Left ventricle myocardium inferior (tissue), 1 donor: ENCODE measurements at regions not wholly inside any gene's neighbourhood (a gene's known extent, or its start where the extent isn't known, plus 50 kb on each side); places are given as distances from the start of the nearest gene placed in this dataset.

Experiments
- DNase-seq: peaks from one replicate; pipeline ENCODE4 v3.0.0-alpha.2; 2020
- H3K27ac ChIP-seq: fragments of 200-600 bp; replicated peaks from 2 replicates; pipeline ENCODE4 v1.8.0; 2021
- H3K27me3 ChIP-seq: fragments of 200-600 bp; 2 replicates; pipeline ENCODE4 v1.8.0; 2021; ENCODE audit warnings: low read depth
- H3K36me3 ChIP-seq: fragments of 200-600 bp; 2 replicates; pipeline ENCODE4 v1.8.0; 2021
- H3K4me1 ChIP-seq: fragments of 200-600 bp; 2 replicates; pipeline ENCODE4 v1.8.0; 2021
- H3K4me3 ChIP-seq: fragments of 200-600 bp; 2 replicates; pipeline ENCODE4 v1.8.0; 2021; ENCODE audit warnings: mild to moderate bottlenecking, moderate library complexity
- H3K9me3 ChIP-seq: fragments of 200-600 bp; replicated peaks from 2 replicates; pipeline ENCODE4 v1.8.0; 2021
- CTCF ChIP-seq: fragments of 200-600 bp; IDR thresholded peaks from 2 replicates; pipeline ENCODE4 v1.8.0; 2021; ENCODE audit warnings: antibody characterized with exemption, mild to moderate bottlenecking, borderline replicate concordance
- intact Hi-C: fragments of 100-400 bp; cut with micrococcal nuclease; formaldehyde crosslinking; loops from one replicate; pipeline ENCODE4 v1.11.0; 2022
- donor health status: DM: no; HTN: yes; CAD: no; lungs with severe emphysema.

GRCh38 chr12:116354950-116355783 is 77.7 kb upstream of the MED13L start:
- no peaks in the 10 kb centered on the region for H3K36me3 ChIP-seq
- no peaks in the 10 kb centered on the region for H3K27me3 ChIP-seq
- H3K4me3 ChIP-seq = no peak overlapping the region
- intact Hi-C loops = no loop called here
- no peak for TF ChIP-seq CTCF
- H3K4me1 ChIP-seq = peaks cover 15% of the 10 kb centered on the region
- H3K27ac ChIP-seq = no peak overlapping the region
- H3K9me3 ChIP-seq = no peaks in the 10 kb centered on the region
- DNase-seq = no peak

DNA sequence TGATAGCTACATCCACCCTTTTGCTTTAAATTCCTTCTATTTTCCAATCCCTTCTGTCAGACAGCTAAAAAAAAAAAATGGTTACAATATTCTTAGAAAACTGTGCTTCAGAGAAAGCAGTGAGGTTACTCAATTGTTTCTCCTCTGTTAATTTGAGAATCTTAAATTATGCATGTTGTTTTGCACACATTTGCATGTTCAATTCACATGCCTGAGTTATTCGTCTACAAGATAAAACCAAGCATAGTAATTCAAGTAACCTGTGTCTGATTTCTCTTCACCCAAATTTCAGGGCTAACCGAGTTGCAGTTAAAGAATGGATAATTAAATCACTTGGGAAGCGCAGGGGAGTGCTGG is 81.0 kb upstream of the MED13L start:
- H3K4me1 ChIP-seq = peaks cover 15% of the 10 kb centered on the region
- H3K36me3 ChIP-seq = no peaks in the 10 kb centered on the region
- H3K27ac ChIP-seq = peak overlapping the region; percentile 80
- no peaks in the 10 kb centered on the region for H3K9me3 ChIP-seq
- H3K27me3 ChIP-seq = no peaks in the 10 kb centered on the region
- intact Hi-C loops = no loop called here
- TF ChIP-seq CTCF = no peak
- DNase-seq = no peak
- peak overlapping the region; percentile 37 for H3K4me3 ChIP-seq

GRCh38 chr12:116358893-116359761 is 81.6 kb upstream of the MED13L start:
- intact Hi-C loops = no loop called here
- H3K4me3 ChIP-seq = peak overlapping the region; percentile 37

GRCh38 chr12:116360579-116361413 is 83.3 kb upstream of the MED13L start:
- no peak for DNase-seq
- no peaks in the 10 kb centered on the region for H3K36me3 ChIP-seq
- no peak for TF ChIP-seq CTCF
- no peaks in the 10 kb centered on the region for H3K27me3 ChIP-seq
- intact Hi-C loops = no loop called here
- H3K4me3 ChIP-seq = no peak overlapping the region
- no peaks in the 10 kb centered on the region for H3K9me3 ChIP-seq
- no peak overlapping the region for H3K27ac ChIP-seq
- H3K4me1 ChIP-seq = peaks cover 15% of the 10 kb centered on the region

More at GRCh38 chr12:116358893-116359761, 81.6 kb upstream of the MED13L start:
- Histone ChIP-seq H3K27me3 (no peaks in the 10 kb centered on the region), H3K36me3 (no peaks in the 10 kb centered on the region), H3K9me3 (no peaks in the 10 kb centered on the region), H3K4me1 (peaks cover 15% of the 10 kb centered on the region), H3K27ac (peak overlapping the region; percentile 80)
- peak; percentile 94 for DNase-seq
- TF ChIP-seq CTCF = no peak
